ENCODE measurements at regions not wholly inside any gene's neighbourhood (a gene's known extent, or its start where the extent isn't known, plus 50 kb on each side); places are given as distances from the start of the nearest gene placed in this dataset.

- Histone ChIP-seq H3K36me3 (no peaks in the 10 kb centered on the region), H3K4me1 (ENCODE audit: insufficient read depth) (peaks cover 1% of the 10 kb centered on the region), H3K9me3 (no peaks in the 10 kb centered on the region), H3K4me3 (no peak overlapping the region), H3K27me3 (no peaks in the 10 kb centered on the region), H3K27ac (no peak overlapping the region)
- TF ChIP-seq CTCF (IDR thresholded peaks at IDR 0.05) (no peak), EP300 (IDR thresholded peaks at IDR 0.05) (no peak), POLR2A (IDR thresholded peaks at IDR 0.05) (no peak)
- intact Hi-C loops (cut with DNase I): no loop called here
- DNase-seq: no peak
- WGBS, 3 donors: 90 to 92% (median 92%) methylated on average over 5 of the region's 5 CpGs
These were observed 424.8 kb upstream of the ZEB2 start for GRCh38 chr2:144944546-144945220.

GRCh38 chr2:144943986-144944385, 424.1 kb upstream of the ZEB2 start:
- TF ChIP-seq EP300 (IDR thresholded peaks at IDR 0.05) (no peak), CTCF (IDR thresholded peaks at IDR 0.05) (no peak), POLR2A (IDR thresholded peaks at IDR 0.05) (no peak)
- Histone ChIP-seq H3K9me3 (no peaks in the 10 kb centered on the region), H3K27me3 (no peaks in the 10 kb centered on the region), H3K36me3 (no peaks in the 10 kb centered on the region), H3K4me1 (ENCODE audit: insufficient read depth) (peaks cover 1% of the 10 kb centered on the region), H3K27ac (no peak overlapping the region), H3K4me3 (no peak overlapping the region)
- intact Hi-C loops (cut with DNase I): no loop called here
- WGBS, 3 donors: 18 to 25% (median 19%) methylated on average over 2 of the region's 2 CpGs
- DNase-seq: no peak

DNA sequence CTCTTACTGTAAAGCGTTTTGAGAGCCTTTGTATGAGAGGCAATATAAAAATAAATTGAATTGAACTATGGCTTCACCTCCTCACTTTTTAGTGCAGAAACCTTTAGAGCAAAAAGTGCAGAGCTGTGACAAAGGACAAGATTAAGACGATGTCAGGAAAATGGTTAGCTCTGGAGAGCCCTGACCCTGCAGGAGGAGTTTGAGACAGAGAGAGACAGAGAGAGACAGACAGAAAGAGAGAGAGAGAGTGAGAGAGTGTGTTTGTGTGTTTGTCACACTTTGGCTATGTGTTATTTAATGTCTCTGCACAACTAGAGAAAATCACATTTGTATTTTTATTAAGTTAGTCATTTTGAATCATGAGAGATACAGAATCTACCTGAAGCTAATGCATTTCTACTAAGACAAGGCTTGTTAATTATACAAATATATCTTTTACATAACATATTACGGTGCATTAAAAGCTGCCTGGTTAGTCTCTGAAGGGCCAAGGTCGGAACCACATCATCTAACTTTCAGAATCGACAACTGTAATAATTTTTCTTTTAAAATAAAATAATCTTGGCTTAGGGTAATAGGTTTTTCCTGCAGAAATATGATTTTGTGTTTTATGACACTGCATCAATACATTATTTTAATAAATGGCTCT, 423.5 kb upstream of the ZEB2 start:
- DNase-seq: no peak
- H3K36me3 ChIP-seq: no peaks in the 10 kb centered on the region
- H3K27me3 ChIP-seq: no peaks in the 10 kb centered on the region
- WGBS, 3 donors: 49 to 58% (median 52%) methylated on average over 5 of the region's 5 CpGs
- intact Hi-C loops (cut with DNase I): no loop called here
- TF ChIP-seq EP300 (IDR thresholded peaks at IDR 0.05): no peak
- no peak for TF ChIP-seq POLR2A (IDR thresholded peaks at IDR 0.05)
- no peak for TF ChIP-seq CTCF (IDR thresholded peaks at IDR 0.05)
- no peaks in the 10 kb centered on the region for H3K9me3 ChIP-seq
- no peak overlapping the region for H3K4me3 ChIP-seq
- no peak overlapping the region for H3K27ac ChIP-seq
- H3K4me1 ChIP-seq (ENCODE audit: insufficient read depth): peaks cover 1% of the 10 kb centered on the region

DNA sequence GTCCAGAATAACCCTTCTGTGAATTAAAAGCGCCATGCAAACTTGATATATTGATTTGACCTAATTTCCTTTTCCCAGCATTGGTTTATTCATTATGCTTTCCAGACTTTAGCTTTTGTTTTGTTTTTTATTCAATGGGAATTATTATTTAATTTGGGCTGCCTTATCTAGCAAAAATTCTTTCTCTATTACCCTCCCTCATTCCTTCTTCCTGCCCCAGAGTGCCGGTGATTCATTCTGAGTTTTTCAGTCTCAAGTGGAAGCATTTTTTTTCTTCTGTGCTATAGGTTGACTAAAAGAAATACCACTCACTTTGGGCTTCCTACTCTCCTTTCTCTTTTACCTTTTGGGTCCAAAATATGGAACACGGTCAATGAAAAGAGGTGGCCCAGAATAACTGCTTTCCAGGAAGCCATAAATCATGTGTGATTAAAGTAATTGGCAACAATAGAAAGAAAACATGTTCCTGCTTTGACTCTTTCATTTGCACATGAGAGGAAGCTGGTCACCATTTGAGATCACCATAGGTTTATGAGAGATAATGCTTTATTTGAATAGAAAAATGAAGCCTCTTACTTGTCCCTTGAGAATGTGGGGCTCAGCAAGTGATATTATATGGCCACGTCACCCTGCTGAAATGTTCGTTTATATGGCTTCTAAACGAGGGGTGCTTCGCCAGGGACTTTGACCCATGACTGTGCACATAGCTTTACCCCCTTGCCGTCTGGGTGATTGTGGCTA, 422.8 kb upstream of the ZEB2 start:
- Histone ChIP-seq H3K9me3 (no peaks in the 10 kb centered on the region), H3K36me3 (no peaks in the 10 kb centered on the region), H3K27me3 (no peaks in the 10 kb centered on the region), H3K4me1 (ENCODE audit: insufficient read depth) (peaks cover 1% of the 10 kb centered on the region), H3K27ac (no peak overlapping the region), H3K4me3 (no peak overlapping the region)
- no peak for DNase-seq
- WGBS, 3 donors: 43 to 45% (median 44%) methylated on average over 8 of the region's 8 CpGs
- TF ChIP-seq CTCF (IDR thresholded peaks at IDR 0.05) (no peak), EP300 (IDR thresholded peaks at IDR 0.05) (no peak), POLR2A (IDR thresholded peaks at IDR 0.05) (no peak)
- intact Hi-C loops (cut with DNase I): no loop called here
